ENCODE measurements at regions not wholly inside any gene's neighbourhood (a gene's known extent, or its start where the extent isn't known, plus 50 kb on each side); places are given as distances from the start of the nearest gene placed in this dataset.
A peak's percentile ranks its signal among the peaks of the same experiment; 100 is the strongest.
"Not testable (repeated sequence)": the region's sequence is repeated elsewhere in the genome, so short reads cannot be mapped to it uniquely, and the experiment has no call there.

DNA sequence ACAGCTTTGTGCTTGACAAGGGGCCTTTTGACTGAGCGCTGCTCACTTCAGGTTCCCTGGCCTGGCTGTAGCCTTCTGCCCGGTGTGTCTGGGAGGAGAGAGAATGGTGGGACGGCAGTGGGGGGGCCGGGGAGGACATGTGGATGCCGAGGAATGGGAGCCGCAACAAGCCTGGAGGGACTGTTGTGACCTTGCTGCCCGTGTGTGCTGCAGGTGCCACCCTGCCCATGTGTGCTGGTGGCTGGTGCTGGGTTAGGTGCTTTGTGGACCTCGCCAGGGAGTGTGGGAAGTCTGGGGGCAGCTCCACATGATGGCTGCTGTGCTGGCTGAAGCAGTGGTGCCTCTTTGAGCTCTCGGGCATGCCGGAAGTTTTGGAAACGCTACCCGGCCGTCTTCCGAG is 132.1 kb downstream of the LAT start:
- H3K27ac Mint-ChIP-seq = peak overlapping the region; percentile 6
- TF ChIP-seq, protein P1, sequence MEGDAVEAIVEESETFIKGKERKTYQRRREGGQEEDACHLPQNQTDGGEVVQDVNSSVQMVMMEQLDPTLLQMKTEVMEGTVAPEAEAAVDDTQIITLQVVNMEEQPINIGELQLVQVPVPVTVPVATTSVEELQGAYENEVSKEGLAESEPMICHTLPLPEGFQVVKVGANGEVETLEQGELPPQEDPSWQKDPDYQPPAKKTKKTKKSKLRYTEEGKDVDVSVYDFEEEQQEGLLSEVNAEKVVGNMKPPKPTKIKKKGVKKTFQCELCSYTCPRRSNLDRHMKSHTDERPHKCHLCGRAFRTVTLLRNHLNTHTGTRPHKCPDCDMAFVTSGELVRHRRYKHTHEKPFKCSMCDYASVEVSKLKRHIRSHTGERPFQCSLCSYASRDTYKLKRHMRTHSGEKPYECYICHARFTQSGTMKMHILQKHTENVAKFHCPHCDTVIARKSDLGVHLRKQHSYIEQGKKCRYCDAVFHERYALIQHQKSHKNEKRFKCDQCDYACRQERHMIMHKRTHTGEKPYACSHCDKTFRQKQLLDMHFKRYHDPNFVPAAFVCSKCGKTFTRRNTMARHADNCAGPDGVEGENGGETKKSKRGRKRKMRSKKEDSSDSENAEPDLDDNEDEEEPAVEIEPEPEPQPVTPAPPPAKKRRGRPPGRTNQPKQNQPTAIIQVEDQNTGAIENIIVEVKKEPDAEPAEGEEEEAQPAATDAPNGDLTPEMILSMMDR (IDR thresholded peaks at IDR 0.05; ENCODE audit: unreplicated experiment) = no peak
- H3K36me3 Mint-ChIP-seq (ENCODE audit: insufficient read depth) = no peaks in the 10 kb centered on the region
- H3K27me3 Mint-ChIP-seq = peaks cover 59% of the 10 kb centered on the region
- H3K4me1 Mint-ChIP-seq (ENCODE audit: low read depth) = peaks cover 10% of the 10 kb centered on the region
- no peaks in the 10 kb centered on the region for H3K9me3 Mint-ChIP-seq (ENCODE audit: low read depth)
- H3K4me3 Mint-ChIP-seq (ENCODE audit: low read depth) = no peak overlapping the region
- DNase-seq (ENCODE audit: low spot score, unreplicated experiment) = no peak

DNA sequence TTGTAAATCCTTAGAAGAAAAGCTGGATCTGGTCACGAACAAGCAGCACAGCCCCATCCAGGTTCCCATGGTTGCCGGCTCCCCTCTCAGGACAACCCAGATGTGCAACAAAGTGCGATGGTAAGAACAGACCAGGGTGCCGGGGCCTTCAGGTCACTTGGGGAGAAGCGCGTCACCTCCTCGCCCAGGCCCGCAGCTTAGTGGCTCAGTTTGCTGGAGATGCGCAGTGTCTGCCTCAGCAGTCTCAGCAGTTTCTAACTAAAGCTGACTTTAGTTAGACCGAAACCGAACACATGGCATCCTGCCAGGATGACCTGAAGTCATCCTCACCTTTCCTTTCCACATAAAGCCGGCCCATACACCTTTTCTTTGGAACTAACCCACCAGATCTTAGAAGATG is 131.4 kb downstream of the LAT start:
- not testable (repeated sequence) for H3K27ac Mint-ChIP-seq; H3K9me3 Mint-ChIP-seq (ENCODE audit: low read depth); H3K36me3 Mint-ChIP-seq (ENCODE audit: insufficient read depth); DNase-seq (ENCODE audit: low spot score, unreplicated experiment); H3K4me3 Mint-ChIP-seq (ENCODE audit: low read depth)
- Mint-ChIP-seq H3K27me3 (peaks cover 62% of the 10 kb centered on the region), H3K4me1 (ENCODE audit: low read depth) (peaks cover 10% of the 10 kb centered on the region)

DNA sequence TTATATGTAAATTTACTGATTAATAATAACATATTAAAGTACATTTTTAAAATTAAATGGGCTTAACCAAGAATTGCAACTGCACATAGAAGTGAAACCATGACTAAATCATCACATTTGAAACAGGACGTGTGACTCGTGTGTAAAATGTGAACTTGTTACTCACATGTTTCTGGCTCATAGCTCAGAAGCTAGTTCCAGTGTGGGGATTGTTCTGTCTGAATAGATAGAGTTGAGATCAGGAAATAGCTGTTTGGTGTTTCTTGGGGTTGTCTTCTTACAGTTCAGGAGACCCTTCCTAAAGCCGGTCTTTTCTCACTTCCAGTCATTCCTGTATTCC is 130.9 kb downstream of the LAT start:
- not testable (repeated sequence) for H3K9me3 Mint-ChIP-seq (ENCODE audit: low read depth); H3K36me3 Mint-ChIP-seq (ENCODE audit: insufficient read depth); H3K27ac Mint-ChIP-seq; H3K4me3 Mint-ChIP-seq (ENCODE audit: low read depth); DNase-seq (ENCODE audit: low spot score, unreplicated experiment)
- peaks cover 10% of the 10 kb centered on the region for H3K4me1 Mint-ChIP-seq (ENCODE audit: low read depth)
- peaks cover 62% of the 10 kb centered on the region for H3K27me3 Mint-ChIP-seq

DNA sequence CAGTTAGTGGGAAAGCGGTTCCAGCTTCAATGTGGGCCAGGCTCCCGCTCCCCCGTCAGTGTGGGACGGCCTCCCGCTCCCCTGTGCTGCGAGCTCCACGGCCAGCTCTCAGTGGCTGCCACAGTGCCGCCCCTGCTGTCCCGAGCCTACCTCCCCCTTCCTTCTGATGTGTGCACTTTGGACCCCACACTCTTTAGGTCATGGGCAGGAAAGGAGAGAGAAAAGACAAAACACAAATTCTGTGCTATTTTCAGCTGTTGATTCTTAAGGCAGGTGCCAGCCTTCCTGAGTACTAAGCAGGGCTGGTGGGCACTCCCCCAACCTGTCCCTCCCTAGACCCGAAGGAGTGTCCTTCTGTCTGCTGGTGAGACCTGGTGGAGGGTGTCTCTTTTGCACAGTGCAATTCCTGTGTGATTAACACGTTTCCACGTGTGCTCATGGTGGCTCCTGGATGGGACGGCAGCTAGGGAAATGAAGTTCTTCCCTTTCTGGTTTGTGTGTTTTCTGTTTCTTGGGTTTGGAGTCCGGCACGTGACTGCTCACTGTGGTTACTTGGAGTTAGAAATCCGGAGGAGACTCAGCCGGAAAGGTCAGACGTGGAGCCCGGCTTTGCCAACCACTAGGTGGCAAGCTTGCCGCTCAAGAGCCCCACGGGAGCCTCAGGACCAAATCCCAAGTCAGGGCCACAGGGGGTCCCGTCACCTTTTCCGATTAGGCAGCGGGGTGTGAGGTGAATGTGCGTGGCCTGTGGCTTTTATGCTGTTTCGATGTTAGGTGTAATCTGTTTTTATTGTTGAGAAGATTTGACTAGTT is 130.3 kb downstream of the LAT start:
- peaks cover 68% of the 10 kb centered on the region for H3K27me3 Mint-ChIP-seq
- not testable (repeated sequence) for DNase-seq (ENCODE audit: low spot score, unreplicated experiment); H3K9me3 Mint-ChIP-seq (ENCODE audit: low read depth); H3K27ac Mint-ChIP-seq; H3K36me3 Mint-ChIP-seq (ENCODE audit: insufficient read depth)
- TF ChIP-seq, protein P1 (IDR thresholded peaks at IDR 0.05; ENCODE audit: unreplicated experiment) = peak; percentile 76
- peak overlapping the region; percentile 51 for H3K4me3 Mint-ChIP-seq (ENCODE audit: low read depth)
- peaks cover 10% of the 10 kb centered on the region for H3K4me1 Mint-ChIP-seq (ENCODE audit: low read depth)

DNA sequence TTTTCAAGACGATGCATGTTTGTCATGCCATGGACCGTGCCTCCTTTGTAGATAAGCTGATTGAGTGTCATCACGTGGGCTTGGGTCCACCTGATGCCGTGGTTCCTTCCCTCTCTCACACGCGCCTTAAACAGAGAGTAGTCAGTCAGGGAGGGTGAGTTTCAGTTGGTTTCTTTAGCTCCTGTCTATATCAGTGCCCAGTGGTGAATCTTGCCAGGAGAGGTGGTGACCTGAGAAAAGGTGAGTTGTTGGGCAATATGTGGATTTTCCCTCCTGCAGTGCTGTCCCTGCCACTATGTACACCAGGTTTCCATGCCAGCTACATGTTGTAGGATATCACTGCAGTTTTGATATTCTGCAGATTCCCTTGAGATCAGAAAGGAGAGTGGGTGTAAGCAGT is 129.7 kb downstream of the LAT start:
- no peaks in the 10 kb centered on the region for H3K9me3 Mint-ChIP-seq (ENCODE audit: low read depth)
- TF ChIP-seq, protein P1 (IDR thresholded peaks at IDR 0.05; ENCODE audit: unreplicated experiment) = no peak
- no peak overlapping the region for H3K27ac Mint-ChIP-seq
- peaks cover 10% of the 10 kb centered on the region for H3K4me1 Mint-ChIP-seq (ENCODE audit: low read depth)
- H3K27me3 Mint-ChIP-seq = peaks cover 69% of the 10 kb centered on the region
- no peaks in the 10 kb centered on the region for H3K36me3 Mint-ChIP-seq (ENCODE audit: insufficient read depth)
- no peak for DNase-seq (ENCODE audit: low spot score, unreplicated experiment)
- no peak overlapping the region for H3K4me3 Mint-ChIP-seq (ENCODE audit: low read depth)

DNA sequence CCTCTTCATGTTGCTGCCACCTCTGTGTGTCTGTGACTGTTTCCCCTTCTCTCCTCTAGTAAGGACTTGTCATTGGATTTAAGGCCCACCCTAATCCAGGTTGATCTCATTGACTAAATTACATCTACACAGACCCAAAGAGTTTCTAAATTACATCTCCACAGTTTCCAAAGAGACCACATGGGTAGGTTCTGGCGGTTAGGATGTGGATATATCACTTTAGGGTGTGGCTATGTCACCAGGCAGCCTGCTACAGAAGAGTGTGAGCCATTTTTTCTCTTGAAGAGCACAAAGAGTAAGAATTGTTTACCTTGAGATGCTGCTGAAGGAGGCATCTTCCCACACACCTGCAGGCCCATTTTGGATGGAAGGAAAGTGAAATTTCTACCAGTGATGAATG is 128.6 kb downstream of the LAT start:
- Mint-ChIP-seq H3K27me3 (peaks cover 67% of the 10 kb centered on the region), H3K4me1 (ENCODE audit: low read depth) (peaks cover 10% of the 10 kb centered on the region)
- H3K36me3 Mint-ChIP-seq (ENCODE audit: insufficient read depth); H3K9me3 Mint-ChIP-seq (ENCODE audit: low read depth); H3K27ac Mint-ChIP-seq; DNase-seq (ENCODE audit: low spot score, unreplicated experiment); H3K4me3 Mint-ChIP-seq (ENCODE audit: low read depth): not testable (repeated sequence)

DNA sequence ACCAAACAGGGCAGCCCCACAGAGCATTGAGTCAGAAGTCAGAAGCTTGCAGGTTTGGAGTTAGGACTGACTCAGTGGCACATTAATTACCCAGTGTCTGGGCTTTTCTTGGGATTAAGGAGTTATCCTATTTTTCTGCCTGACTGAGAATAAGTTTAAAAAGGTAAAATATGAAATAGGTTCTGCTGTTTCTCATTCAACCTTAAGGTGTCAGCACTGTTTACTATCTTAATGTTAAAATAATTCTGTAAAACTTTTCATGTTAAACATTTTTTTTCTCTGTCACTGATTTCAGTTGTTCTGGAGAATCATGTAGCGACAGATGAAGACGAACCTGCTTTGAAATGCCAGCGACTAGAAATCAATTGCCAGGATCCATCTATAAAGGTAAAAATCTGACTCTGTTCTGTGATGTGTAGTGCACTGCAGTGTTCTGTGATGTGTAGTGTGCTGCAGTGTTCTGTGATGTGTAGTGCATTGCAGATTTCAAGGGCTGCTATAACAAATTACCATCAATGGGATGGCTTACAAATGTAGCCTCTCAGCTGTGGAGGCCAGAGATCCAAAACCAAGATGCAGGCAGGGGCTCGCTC is 128.0 kb downstream of the LAT start:
- DNase-seq (ENCODE audit: low spot score, unreplicated experiment) = no peak
- TF ChIP-seq, protein P1 (IDR thresholded peaks at IDR 0.05; ENCODE audit: unreplicated experiment) = no peak
- Mint-ChIP-seq H3K4me3 (ENCODE audit: low read depth) (no peak overlapping the region), H3K9me3 (ENCODE audit: low read depth) (no peaks in the 10 kb centered on the region), H3K36me3 (ENCODE audit: insufficient read depth) (no peaks in the 10 kb centered on the region), H3K4me1 (ENCODE audit: low read depth) (peaks cover 10% of the 10 kb centered on the region), H3K27me3 (peaks cover 65% of the 10 kb centered on the region), H3K27ac (no peak overlapping the region)

DNA sequence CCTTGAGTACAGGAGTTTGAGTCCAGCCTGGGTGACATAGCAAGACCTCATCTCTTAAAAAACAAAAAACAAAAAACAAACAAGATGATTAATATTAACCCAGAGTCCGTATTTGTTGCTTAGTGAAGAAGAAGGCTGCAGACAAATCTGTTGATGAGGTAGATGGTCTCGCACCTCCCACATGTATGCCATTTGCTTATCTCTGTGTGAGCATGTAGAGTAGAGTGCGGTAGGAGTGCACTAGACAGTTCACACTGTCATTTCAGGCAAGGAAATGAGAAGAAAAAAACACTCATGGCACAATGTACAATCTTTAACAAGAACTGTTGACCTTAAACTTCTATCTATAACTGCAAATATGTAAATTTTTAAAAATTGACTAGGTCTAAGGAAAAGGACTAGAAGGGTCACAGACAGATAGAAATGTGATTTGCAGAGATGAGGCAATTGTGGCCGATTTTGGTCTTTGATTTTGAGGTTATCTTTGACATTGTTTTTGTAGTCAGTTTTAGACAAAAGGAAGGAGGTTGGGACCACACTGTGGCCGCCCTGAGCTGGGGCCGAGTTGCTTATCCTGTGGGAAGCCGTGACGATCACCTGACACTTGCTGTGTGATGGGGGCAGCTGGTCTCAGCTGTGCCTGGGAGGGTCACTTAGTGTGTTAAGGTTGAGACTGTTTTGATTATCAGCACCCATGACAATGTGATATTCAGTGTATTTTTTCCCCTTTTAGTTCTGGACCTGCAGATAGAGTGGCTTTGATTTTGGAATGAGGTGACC is 127.2 kb downstream of the LAT start:
- Mint-ChIP-seq H3K27me3 (peaks cover 68% of the 10 kb centered on the region), H3K4me1 (ENCODE audit: low read depth) (peaks cover 10% of the 10 kb centered on the region)
- H3K4me3 Mint-ChIP-seq (ENCODE audit: low read depth); H3K27ac Mint-ChIP-seq; DNase-seq (ENCODE audit: low spot score, unreplicated experiment); H3K9me3 Mint-ChIP-seq (ENCODE audit: low read depth); H3K36me3 Mint-ChIP-seq (ENCODE audit: insufficient read depth): not testable (repeated sequence)

All from progenitor cell of endocrine pancreas (in vitro differentiated cells).